ENCODE measurements at regions not wholly inside any gene's neighbourhood (a gene's known extent, or its start where the extent isn't known, plus 50 kb on each side); places are given as distances from the start of the nearest gene placed in this dataset.
"Not testable (repeated sequence)": the region's sequence is repeated elsewhere in the genome, so short reads cannot be mapped to it uniquely, and the experiment has no call there.

DNA sequence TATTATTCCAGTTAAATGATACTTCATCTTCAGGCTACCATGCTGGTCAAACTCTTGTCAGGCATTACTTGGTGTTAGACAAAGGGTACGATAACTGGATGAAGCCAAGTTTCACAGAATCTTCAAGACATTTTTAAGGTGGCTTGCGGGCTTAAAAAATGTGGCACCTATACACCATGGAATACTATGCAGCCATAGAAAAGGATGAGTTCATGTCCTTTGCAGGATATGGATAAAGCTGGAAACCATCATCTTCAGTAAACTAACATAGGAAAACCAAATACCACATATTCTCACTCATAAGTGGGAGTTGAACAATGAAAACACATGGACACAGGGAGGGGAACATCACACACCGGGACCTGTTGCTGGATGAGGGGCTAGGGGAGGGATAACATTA lies 331.2 kb upstream of the RUNX1 start:
- DNase-seq: peak; percentile 24
- H3K9me3 Mint-ChIP-seq; H3K4me3 Mint-ChIP-seq; H3K27me3 Mint-ChIP-seq; H3K27ac Mint-ChIP-seq; H3K4me1 Mint-ChIP-seq; H3K36me3 Mint-ChIP-seq (ENCODE audit: low read depth); intact Hi-C loops (cut with micrococcal nuclease): not testable (repeated sequence)

- Mint-ChIP-seq H3K36me3 (ENCODE audit: low read depth) (no peaks in the 10 kb centered on the region), H3K27ac (no peak overlapping the region), H3K9me3 (no peaks in the 10 kb centered on the region), H3K4me1 (no peaks in the 10 kb centered on the region), H3K4me3 (no peak overlapping the region), H3K27me3 (no peaks in the 10 kb centered on the region)
- DNase-seq: peak; percentile 17
- intact Hi-C loops (cut with micrococcal nuclease): no loop called here
Measured at GRCh38 chr21:35378881-35379280, 329.8 kb upstream of the RUNX1 start.

GRCh38 chr21:35377505-35378090 lies 328.5 kb upstream of the RUNX1 start:
- H3K27me3 Mint-ChIP-seq: no peaks in the 10 kb centered on the region

GRCh38 chr21:35376406-35377135 lies 327.5 kb upstream of the RUNX1 start:
- Mint-ChIP-seq H3K27ac (no peak overlapping the region), H3K27me3 (no peaks in the 10 kb centered on the region), H3K4me1 (no peaks in the 10 kb centered on the region), H3K4me3 (no peak overlapping the region), H3K9me3 (no peaks in the 10 kb centered on the region), H3K36me3 (ENCODE audit: low read depth) (no peaks in the 10 kb centered on the region)
- DNase-seq: no peak
- intact Hi-C loops (cut with micrococcal nuclease): no loop called here

More at GRCh38 chr21:35377505-35378090, 328.5 kb upstream of the RUNX1 start:
- DNase-seq: peak; percentile 31
- H3K27ac Mint-ChIP-seq: no peak overlapping the region
- H3K36me3 Mint-ChIP-seq (ENCODE audit: low read depth): no peaks in the 10 kb centered on the region
- no peaks in the 10 kb centered on the region for H3K9me3 Mint-ChIP-seq
- intact Hi-C loops (cut with micrococcal nuclease): no loop called here
- H3K4me1 Mint-ChIP-seq: no peaks in the 10 kb centered on the region
- no peak overlapping the region for H3K4me3 Mint-ChIP-seq

DNA sequence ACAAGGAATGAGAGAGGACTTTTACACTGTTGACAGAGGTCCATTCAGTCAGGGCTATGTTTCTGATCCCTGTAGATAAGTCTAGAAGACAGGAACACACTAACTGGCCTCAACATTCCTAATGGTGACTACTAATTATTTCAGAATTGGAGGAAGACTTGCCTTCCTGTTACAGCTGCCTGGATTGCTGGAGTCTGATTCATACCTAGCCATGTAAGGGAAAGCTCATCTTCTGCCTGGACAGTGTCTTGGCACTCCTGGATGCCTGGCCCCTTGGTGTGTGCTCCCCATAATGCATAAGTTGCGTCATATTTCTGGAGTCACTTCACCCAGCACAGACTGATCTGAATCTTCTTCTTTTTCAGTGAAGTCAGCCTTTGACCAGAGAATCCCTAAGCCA lies 326.0 kb upstream of the RUNX1 start:
- H3K36me3 Mint-ChIP-seq (ENCODE audit: low read depth): no peaks in the 10 kb centered on the region
- H3K4me3 Mint-ChIP-seq: no peak overlapping the region
- no peaks in the 10 kb centered on the region for H3K4me1 Mint-ChIP-seq
- H3K9me3 Mint-ChIP-seq: no peaks in the 10 kb centered on the region
- H3K27me3 Mint-ChIP-seq: no peaks in the 10 kb centered on the region
- H3K27ac Mint-ChIP-seq: no peak overlapping the region
- intact Hi-C loops (cut with micrococcal nuclease): no loop called here
- no peak for DNase-seq

GRCh38 chr21:35373998-35374397 lies 324.9 kb upstream of the RUNX1 start:
- H3K27me3 Mint-ChIP-seq: no peaks in the 10 kb centered on the region
- DNase-seq: no peak
- H3K4me3 Mint-ChIP-seq: no peak overlapping the region
- intact Hi-C loops (cut with micrococcal nuclease): no loop called here
- no peaks in the 10 kb centered on the region for H3K4me1 Mint-ChIP-seq
- H3K9me3 Mint-ChIP-seq: no peaks in the 10 kb centered on the region
- H3K36me3 Mint-ChIP-seq (ENCODE audit: low read depth): no peaks in the 10 kb centered on the region
- H3K27ac Mint-ChIP-seq: no peak overlapping the region

GRCh38 chr21:35372201-35372600 lies 323.1 kb upstream of the RUNX1 start:
- Mint-ChIP-seq H3K4me1 (no peaks in the 10 kb centered on the region), H3K27ac (no peak overlapping the region), H3K36me3 (ENCODE audit: low read depth) (no peaks in the 10 kb centered on the region), H3K4me3 (no peak overlapping the region), H3K27me3 (no peaks in the 10 kb centered on the region), H3K9me3 (no peaks in the 10 kb centered on the region)
- intact Hi-C loops (cut with micrococcal nuclease): no loop called here
- DNase-seq: no peak

DNA sequence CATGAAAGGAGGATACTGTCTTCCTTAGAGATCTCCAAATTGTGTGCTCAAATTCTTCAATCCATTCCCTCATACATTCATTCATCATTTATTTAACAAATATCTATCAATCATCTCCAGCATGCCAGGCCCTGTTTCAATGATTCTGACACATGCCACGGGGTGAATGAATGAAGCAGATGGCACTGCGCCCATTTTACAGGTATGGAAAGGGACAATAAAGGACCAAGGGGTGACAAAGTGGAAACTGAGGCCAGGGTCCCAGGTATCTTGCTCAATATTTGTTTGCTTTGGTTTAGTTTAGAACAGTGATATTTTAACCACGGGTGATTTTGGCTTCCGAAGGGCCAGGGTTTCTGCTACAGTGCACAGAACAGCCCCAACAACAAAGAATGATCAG lies 321.6 kb upstream of the RUNX1 start:
- intact Hi-C loops (cut with micrococcal nuclease): no loop called here
- Mint-ChIP-seq H3K4me3 (no peak overlapping the region), H3K27ac (no peak overlapping the region), H3K27me3 (no peaks in the 10 kb centered on the region), H3K9me3 (no peaks in the 10 kb centered on the region), H3K36me3 (ENCODE audit: low read depth) (no peaks in the 10 kb centered on the region), H3K4me1 (no peaks in the 10 kb centered on the region)
- no peak for DNase-seq

GRCh38 chr21:35370071-35370470 lies 321.0 kb upstream of the RUNX1 start:
- no peak for DNase-seq
- intact Hi-C loops (cut with micrococcal nuclease): no loop called here
- H3K4me3 Mint-ChIP-seq: no peak overlapping the region
- no peak overlapping the region for H3K27ac Mint-ChIP-seq
- H3K4me1 Mint-ChIP-seq: no peaks in the 10 kb centered on the region
- no peaks in the 10 kb centered on the region for H3K27me3 Mint-ChIP-seq
- no peaks in the 10 kb centered on the region for H3K9me3 Mint-ChIP-seq
- H3K36me3 Mint-ChIP-seq (ENCODE audit: low read depth): no peaks in the 10 kb centered on the region

GRCh38 chr21:35368326-35368725 lies 319.2 kb upstream of the RUNX1 start:
- no peaks in the 10 kb centered on the region for H3K27me3 Mint-ChIP-seq
- no peaks in the 10 kb centered on the region for H3K4me1 Mint-ChIP-seq
- H3K36me3 Mint-ChIP-seq (ENCODE audit: low read depth): no peaks in the 10 kb centered on the region
- no peak overlapping the region for H3K27ac Mint-ChIP-seq
- peak; percentile 45 for DNase-seq
- intact Hi-C loops (cut with micrococcal nuclease): no loop called here
- H3K9me3 Mint-ChIP-seq: peaks cover 4% of the 10 kb centered on the region
- H3K4me3 Mint-ChIP-seq: no peak overlapping the region

- Mint-ChIP-seq H3K4me1 (no peaks in the 10 kb centered on the region), H3K27ac (no peak overlapping the region), H3K9me3 (peaks cover 4% of the 10 kb centered on the region), H3K36me3 (ENCODE audit: low read depth) (no peaks in the 10 kb centered on the region), H3K4me3 (no peak overlapping the region), H3K27me3 (no peaks in the 10 kb centered on the region)
- DNase-seq: peak; percentile 24
- intact Hi-C loops (cut with micrococcal nuclease): no loop called here
Measured at GRCh38 chr21:35367553-35367952, 318.5 kb upstream of the RUNX1 start.

DNA sequence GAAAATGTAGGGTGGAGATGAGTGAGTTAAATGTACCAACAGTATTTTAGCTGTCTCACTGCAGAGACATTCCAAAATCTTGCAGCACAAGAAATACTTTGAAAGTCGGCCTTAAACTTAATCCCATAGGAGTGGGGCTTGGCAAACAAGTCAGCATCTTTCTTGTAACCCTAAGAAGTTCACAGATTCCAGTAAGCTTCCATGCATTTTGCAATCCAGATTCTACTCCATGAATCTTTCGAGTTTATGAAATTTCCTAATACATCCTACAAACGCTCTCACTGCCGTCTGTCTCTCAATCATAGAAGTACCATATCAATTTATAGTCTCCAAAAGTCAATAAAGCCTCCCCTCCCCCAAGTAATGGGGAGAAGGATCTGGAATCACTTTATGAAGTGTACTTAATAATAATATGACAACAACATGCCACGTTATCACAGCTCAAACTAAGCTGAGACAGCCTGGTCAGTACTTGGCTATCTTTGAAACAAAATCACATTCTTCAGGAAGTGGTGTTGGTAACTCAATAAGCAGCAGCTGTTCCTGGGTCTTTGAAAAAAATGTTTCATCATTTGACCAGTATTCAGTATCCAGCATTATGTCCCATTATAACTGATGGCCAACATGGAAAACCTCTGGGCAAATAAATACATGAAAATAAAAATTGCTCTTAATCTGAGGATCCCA lies 317.4 kb upstream of the RUNX1 start:
- no peak overlapping the region for H3K27ac Mint-ChIP-seq
- H3K9me3 Mint-ChIP-seq: peaks cover 4% of the 10 kb centered on the region
- H3K4me1 Mint-ChIP-seq: no peaks in the 10 kb centered on the region
- H3K27me3 Mint-ChIP-seq: no peaks in the 10 kb centered on the region
- peak; percentile 14 for DNase-seq
- intact Hi-C loops (cut with micrococcal nuclease): no loop called here
- H3K36me3 Mint-ChIP-seq (ENCODE audit: low read depth): no peaks in the 10 kb centered on the region
- H3K4me3 Mint-ChIP-seq: no peak overlapping the region

GRCh38 chr21:35363458-35363857 lies 314.4 kb upstream of the RUNX1 start:
- no peaks in the 10 kb centered on the region for H3K27me3 Mint-ChIP-seq
- H3K36me3 Mint-ChIP-seq (ENCODE audit: low read depth): no peaks in the 10 kb centered on the region
- intact Hi-C loops (cut with micrococcal nuclease): no loop called here
- peaks cover 1% of the 10 kb centered on the region for H3K4me1 Mint-ChIP-seq
- H3K27ac Mint-ChIP-seq: no peak overlapping the region
- peaks cover 4% of the 10 kb centered on the region for H3K9me3 Mint-ChIP-seq
- H3K4me3 Mint-ChIP-seq: no peak overlapping the region
- DNase-seq: peak; percentile 32

- Mint-ChIP-seq H3K9me3 (peaks cover 6% of the 10 kb centered on the region), H3K4me1 (peaks cover 9% of the 10 kb centered on the region), H3K27ac (no peak overlapping the region), H3K27me3 (no peaks in the 10 kb centered on the region), H3K36me3 (ENCODE audit: low read depth) (no peaks in the 10 kb centered on the region), H3K4me3 (no peak overlapping the region)
- intact Hi-C loops (cut with micrococcal nuclease): no loop called here
- DNase-seq: no peak
Measured at GRCh38 chr21:35361988-35362387, 312.9 kb upstream of the RUNX1 start.

Measured in activated CD4-positive, alpha-beta T cell treated with anti-CD3 and anti-CD28 coated beads, Interleukin-2, amount 10 ng/mL, durations not matched to agents 24 days and 14 days (primary cell).